ENCODE measurements at regions not wholly inside any gene's neighbourhood (a gene's known extent, or its start where the extent isn't known, plus 50 kb on each side); places are given as distances from the start of the nearest gene placed in this dataset.

DNA sequence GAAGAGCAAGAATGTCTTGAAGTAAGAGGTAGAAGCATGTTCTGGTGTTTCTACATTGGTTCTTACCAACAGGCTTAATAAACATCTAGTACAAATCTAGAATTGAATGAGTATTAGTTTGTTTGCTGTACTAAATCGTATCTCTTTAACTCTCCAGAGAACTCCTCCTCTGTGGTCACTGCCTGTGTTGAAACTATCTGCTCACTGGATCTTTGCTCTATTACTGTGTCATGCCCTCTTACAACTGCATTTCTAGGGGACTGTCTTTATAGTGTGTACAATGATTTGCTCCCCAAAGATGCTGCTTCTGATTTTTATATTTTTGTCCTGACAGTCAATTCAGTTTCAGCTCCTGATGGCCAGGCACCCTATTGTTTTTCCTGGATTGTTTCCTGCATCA is 50.1 kb upstream of the E2F7 start:
- TF ChIP-seq, protein P1, sequence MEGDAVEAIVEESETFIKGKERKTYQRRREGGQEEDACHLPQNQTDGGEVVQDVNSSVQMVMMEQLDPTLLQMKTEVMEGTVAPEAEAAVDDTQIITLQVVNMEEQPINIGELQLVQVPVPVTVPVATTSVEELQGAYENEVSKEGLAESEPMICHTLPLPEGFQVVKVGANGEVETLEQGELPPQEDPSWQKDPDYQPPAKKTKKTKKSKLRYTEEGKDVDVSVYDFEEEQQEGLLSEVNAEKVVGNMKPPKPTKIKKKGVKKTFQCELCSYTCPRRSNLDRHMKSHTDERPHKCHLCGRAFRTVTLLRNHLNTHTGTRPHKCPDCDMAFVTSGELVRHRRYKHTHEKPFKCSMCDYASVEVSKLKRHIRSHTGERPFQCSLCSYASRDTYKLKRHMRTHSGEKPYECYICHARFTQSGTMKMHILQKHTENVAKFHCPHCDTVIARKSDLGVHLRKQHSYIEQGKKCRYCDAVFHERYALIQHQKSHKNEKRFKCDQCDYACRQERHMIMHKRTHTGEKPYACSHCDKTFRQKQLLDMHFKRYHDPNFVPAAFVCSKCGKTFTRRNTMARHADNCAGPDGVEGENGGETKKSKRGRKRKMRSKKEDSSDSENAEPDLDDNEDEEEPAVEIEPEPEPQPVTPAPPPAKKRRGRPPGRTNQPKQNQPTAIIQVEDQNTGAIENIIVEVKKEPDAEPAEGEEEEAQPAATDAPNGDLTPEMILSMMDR (conservative IDR thresholded peaks at IDR 0.05; ENCODE audit: low read depth, low read length): no peak
- no peak for TF ChIP-seq RFX5 (IDR thresholded peaks at IDR 0.05; ENCODE audit: low read depth, low read length)
- TF ChIP-seq POLR2A (IDR thresholded peaks at IDR 0.05; ENCODE audit: low read depth, low read length): no peak
- no peak for TF ChIP-seq BHLHE40 (IDR thresholded peaks at IDR 0.05; ENCODE audit: low read depth, low read length)
- no peak for TF ChIP-seq CHD1 (IDR thresholded peaks at IDR 0.05; ENCODE audit: low read depth, low read length)
- TF ChIP-seq RAD21 (IDR thresholded peaks at IDR 0.05; ENCODE audit: low read length): no peak
- TF ChIP-seq MXI1 (IDR thresholded peaks at IDR 0.05; ENCODE audit: borderline replicate concordance, low read depth, low read length): no peak

Data from IMR-90 (cell line).